GM13976 (cell line): ENCODE measurements at regions not wholly inside any gene's neighbourhood (a gene's known extent, or its start where the extent isn't known, plus 50 kb on each side); places are given as distances from the start of the nearest gene placed in this dataset.

Experiments used
- DNase-seq: peaks from one replicate; pipeline ENCODE4 v3.0.0; 2012; ENCODE audit warnings: low spot score
- in situ Hi-C: fragments of 300-500 bp; cut with MboI; formaldehyde crosslinking; loops from one replicate; pipeline ENCODE4 v1.12.0; 2022; ENCODE audit warnings: low sequenced_read_pairs, mixed read lengths, inconsistent platforms; ENCODE audit not compliant: unreplicated experiment
- TF ChIP-seq, protein P1 (sequence below): IDR thresholded peaks from 2 replicates; pipeline ENCODE4 v1.5.1; 2012; ENCODE audit warnings: borderline replicate concordance, mild to moderate bottlenecking; ENCODE audit not compliant: insufficient read depth; ENCODE audit errors: extremely low read depth, missing control alignments, control extremely low read depth

DNA sequence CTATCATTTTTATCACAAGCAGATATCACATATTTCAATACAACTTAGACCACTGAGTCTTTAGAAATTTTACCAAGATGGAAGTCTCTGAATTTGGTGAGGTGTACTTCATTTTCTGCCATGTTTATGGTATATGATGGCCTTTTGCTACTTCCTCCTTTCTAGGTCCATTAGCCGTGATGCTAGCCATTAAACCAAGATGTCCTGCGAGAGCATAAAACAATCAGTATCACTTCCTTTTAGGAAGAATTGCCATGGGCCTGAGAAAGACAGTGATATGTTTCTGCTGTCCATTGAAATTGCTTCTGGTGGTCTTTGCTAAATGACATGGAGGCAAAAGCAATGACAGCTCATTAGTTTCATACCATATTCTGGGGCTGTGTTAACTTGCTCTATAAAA lies 1851.7 kb upstream of the IGFBP7 start:
- in situ Hi-C loops, result no loop called here
- no peak for DNase-seq
- TF ChIP-seq, protein P1, sequence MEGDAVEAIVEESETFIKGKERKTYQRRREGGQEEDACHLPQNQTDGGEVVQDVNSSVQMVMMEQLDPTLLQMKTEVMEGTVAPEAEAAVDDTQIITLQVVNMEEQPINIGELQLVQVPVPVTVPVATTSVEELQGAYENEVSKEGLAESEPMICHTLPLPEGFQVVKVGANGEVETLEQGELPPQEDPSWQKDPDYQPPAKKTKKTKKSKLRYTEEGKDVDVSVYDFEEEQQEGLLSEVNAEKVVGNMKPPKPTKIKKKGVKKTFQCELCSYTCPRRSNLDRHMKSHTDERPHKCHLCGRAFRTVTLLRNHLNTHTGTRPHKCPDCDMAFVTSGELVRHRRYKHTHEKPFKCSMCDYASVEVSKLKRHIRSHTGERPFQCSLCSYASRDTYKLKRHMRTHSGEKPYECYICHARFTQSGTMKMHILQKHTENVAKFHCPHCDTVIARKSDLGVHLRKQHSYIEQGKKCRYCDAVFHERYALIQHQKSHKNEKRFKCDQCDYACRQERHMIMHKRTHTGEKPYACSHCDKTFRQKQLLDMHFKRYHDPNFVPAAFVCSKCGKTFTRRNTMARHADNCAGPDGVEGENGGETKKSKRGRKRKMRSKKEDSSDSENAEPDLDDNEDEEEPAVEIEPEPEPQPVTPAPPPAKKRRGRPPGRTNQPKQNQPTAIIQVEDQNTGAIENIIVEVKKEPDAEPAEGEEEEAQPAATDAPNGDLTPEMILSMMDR, result no peak

DNA sequence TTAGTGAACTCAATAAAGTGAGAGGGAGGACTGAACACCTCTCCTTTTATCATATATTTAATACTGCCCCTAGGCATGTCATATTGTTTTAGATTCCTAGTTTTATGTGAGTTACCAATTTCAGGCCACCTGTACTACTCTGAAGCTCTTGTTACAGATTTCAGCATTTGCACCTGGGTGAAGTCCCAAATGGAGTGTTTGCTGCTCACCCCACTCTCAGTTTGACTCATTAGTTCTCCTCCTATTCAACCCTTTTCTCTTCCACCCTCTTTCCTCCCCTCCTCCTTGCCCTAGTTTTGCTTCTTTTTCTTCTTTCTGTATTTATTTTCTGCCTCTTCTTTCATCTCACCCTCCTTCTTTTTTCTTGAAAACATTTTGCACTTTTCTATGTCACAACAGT lies 1852.2 kb upstream of the IGFBP7 start:
- in situ Hi-C loops, result no loop called here
- TF ChIP-seq, protein P1, result no peak
- no peak for DNase-seq

DNA sequence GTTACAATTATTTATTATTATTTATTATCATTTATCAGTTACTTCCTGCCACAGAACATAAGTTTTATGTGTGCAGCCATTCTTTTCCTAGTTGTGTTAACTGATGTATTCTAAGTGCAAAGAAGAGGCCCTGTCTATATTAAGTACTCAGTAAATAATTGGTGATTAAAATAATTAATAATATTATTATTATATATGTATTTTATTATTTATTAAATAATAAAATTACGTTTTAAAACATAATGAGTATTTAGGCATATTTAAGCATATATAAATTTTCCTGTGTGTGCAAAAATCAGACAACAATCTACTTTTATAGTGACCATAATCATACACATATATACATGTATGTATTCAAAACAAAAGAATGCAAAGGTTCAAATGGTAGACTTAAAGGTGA lies 1871.6 kb upstream of the IGFBP7 start:
- DNase-seq, result no peak
- in situ Hi-C loops, result no loop called here
- TF ChIP-seq, protein P1, result no peak

DNA sequence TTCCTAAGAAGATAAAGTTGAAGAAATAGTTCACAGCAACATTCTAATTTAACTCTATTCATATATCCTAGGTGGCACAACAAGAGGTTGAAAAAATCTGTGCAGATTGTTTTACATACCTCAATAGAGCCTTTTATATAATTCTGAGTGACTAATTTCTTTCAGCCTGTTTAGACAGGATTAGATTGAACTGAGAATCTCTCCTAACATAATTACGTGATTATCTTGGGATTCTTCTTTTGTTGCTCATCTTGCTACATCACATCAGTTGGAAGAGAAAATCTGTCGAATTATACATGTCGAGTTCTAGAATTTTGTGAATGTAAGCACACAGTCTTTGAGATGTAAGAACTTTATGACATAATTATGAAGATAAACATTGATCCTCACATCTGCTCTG lies 1873.7 kb upstream of the IGFBP7 start:
- TF ChIP-seq, protein P1, result no peak
- in situ Hi-C loops, result no loop called here
- DNase-seq, result no peak

DNA sequence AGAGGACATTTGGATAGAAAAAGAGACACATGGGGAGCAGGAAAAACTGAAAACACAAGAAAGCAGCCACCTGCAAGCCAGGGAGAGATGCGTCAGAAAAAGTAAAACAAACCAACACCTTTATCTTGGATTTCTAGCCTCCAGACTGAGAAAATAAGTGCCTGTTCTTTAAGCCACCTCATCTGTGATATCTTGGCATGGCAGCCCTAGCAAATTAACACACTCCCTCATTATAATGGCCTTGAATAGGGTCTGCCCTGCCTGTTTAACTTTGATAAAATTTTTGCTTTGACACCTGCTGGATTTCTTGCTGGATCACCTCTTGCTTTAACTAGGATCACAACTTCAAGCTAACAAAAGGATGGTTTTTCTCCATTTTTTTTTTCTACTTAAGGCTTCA lies 1892.0 kb upstream of the IGFBP7 start:
- in situ Hi-C loops, result no loop called here
- no peak for DNase-seq
- TF ChIP-seq, protein P1, result no peak

DNA sequence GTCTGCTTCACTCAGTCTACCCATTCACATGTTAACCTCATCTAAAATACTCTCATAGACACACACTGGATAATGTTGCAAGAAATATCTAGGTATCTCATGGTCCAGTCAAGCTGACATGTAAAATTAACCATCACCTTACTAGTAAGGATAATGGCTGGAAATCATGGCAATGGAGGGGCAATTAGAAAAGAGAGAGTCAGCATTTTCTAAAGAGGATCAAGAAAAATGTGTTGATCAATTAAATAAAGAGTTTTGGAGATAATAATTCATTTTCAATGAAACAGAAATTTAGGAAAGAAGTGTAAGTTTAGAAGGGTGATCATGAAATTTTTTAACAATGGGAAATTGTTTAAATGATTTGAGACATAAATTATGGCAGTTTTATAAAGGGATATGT lies 1914.1 kb upstream of the IGFBP7 start:
- DNase-seq, result no peak
- in situ Hi-C loops, result no loop called here
- TF ChIP-seq, protein P1, result no peak

DNA sequence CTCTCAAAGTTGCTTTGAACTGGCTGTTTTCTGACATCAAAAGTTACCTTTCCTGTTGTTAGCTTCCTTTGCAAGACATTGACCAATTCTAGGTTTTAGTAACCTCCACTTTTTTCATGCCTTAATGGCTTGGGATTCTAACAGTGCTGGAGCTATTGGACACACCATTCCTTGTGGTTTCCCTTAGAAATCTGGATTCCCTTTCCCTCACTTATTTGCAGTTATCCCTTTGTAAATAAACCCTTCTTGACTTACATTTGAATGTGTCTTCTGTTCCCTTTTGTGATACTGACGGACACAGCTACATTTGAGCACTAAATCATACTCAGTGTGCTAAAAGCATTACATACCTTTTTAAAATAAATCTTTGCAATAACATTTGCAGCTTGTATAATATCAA lies 1927.6 kb upstream of the IGFBP7 start:
- TF ChIP-seq, protein P1, result no peak
- in situ Hi-C loops, result no loop called here
- DNase-seq, result no peak
